Uterus (tissue), 3 donors: ENCODE measurements at regions not wholly inside any gene's neighbourhood (a gene's known extent, or its start where the extent isn't known, plus 50 kb on each side); places are given as distances from the start of the nearest gene placed in this dataset.

Source experiments
- DNase-seq, 2 donors: peaks; one replicate each; pipeline ENCODE4 v3.0.0-alpha.2; 2019 to 2020
- H3K27ac ChIP-seq, 2 donors: fragments of 200-600 bp; sonication (generic); 1 replicate in 1 of 2; 2 replicates in 1 of 2; pipeline ENCODE4 v1.5.1; 2016 to 2018
- H3K27me3 ChIP-seq, 2 donors: fragments of 200-600 bp; sonication (generic); one replicate each; pipeline ENCODE4 v1.5.1; 2018 to 2019; ENCODE audit warnings: control low read depth in 1 of 2
- H3K36me3 ChIP-seq, 2 donors: fragments of 200-600 bp; sonication (generic); one replicate each; pipeline ENCODE4 v1.5.1; 2019; ENCODE audit warnings: control low read depth in 1 of 2
- H3K4me1 ChIP-seq, 2 donors: fragments of 200-600 bp; sonication (generic); one replicate each; pipeline ENCODE4 v1.5.1; 2018 to 2019; ENCODE audit warnings: control low read depth in 1 of 2
- H3K4me3 ChIP-seq, 2 donors: fragments of 200-600 bp; sonication (generic); 1 replicate in 1 of 2; 2 replicates in 1 of 2; pipeline ENCODE4 v1.5.1; 2018 to 2019; ENCODE audit warnings: mild to moderate bottlenecking in 1 of 2
- H3K9me3 ChIP-seq, 2 donors: fragments of 200-600 bp; sonication (generic); one replicate each; pipeline ENCODE4 v1.5.1; 2019; ENCODE audit warnings: control low read depth in 1 of 2
- CTCF ChIP-seq, 4 experiments: fragments of 200-600 bp in 2 of 4; fragments of 450-650 bp in 2 of 4; sonication (generic) in 2 of 4; IDR thresholded peaks; one replicate each; pipeline ENCODE4 v1.5.1; 2016 to 2019; ENCODE audit warnings: antibody characterized with exemption in 4 of 4, mild to moderate bottlenecking in 2 of 4, moderate library complexity in 1 of 4
- POLR2A ChIP-seq, 2 donors: fragments of 450-650 bp; IDR thresholded peaks; one replicate each; pipeline ENCODE4 v1.6.1; 2016; ENCODE audit warnings: antibody characterized with exemption in 2 of 2, mild to moderate bottlenecking in 1 of 2, moderate library complexity in 1 of 2
- intact Hi-C: fragments of 100-400 bp; cut with DNase I; formaldehyde crosslinking; loops from one replicate; pipeline ENCODE4 v1.15.1; 2023; ENCODE audit warnings: low total_unique reads
- donor health status: DM: yes; HTN: yes; CAD: no.

GRCh38 chr6:98560841-98561240 lies 273.5 kb upstream of the POU3F2 start:
- H3K4me1 ChIP-seq = no peaks in the 10 kb centered on the region
- no peaks in the 10 kb centered on the region for H3K36me3 ChIP-seq
- H3K27me3 ChIP-seq = no peaks in the 10 kb centered on the region
- no peak overlapping the region for H3K27ac ChIP-seq
- TF ChIP-seq POLR2A (IDR thresholded peaks at IDR 0.05) (no peak), CTCF (IDR thresholded peaks at IDR 0.05) (no peak)
- no peak overlapping the region for H3K4me3 ChIP-seq
- no peaks in the 10 kb centered on the region for H3K9me3 ChIP-seq
- intact Hi-C loops = no loop called here
- no peak for DNase-seq

GRCh38 chr6:98566126-98566525 lies 268.2 kb upstream of the POU3F2 start:
- Histone ChIP-seq H3K9me3 (no peaks in the 10 kb centered on the region), H3K27ac (no peak overlapping the region), H3K36me3 (no peaks in the 10 kb centered on the region), H3K4me1 (no peaks in the 10 kb centered on the region), H3K27me3 (no peaks in the 10 kb centered on the region), H3K4me3 (no peak overlapping the region)
- TF ChIP-seq POLR2A (IDR thresholded peaks at IDR 0.05) (no peak), CTCF (IDR thresholded peaks at IDR 0.05) (no peak)
- intact Hi-C loops = no loop called here
- DNase-seq = no peak

- TF ChIP-seq POLR2A (IDR thresholded peaks at IDR 0.05) (no peak), CTCF (IDR thresholded peaks at IDR 0.05) (no peak)
- intact Hi-C loops = no loop called here
- no peak overlapping the region for H3K27ac ChIP-seq
- no peaks in the 10 kb centered on the region for H3K9me3 ChIP-seq
- no peak overlapping the region for H3K4me3 ChIP-seq
- no peaks in the 10 kb centered on the region for H3K36me3 ChIP-seq
- H3K4me1 ChIP-seq = no peaks in the 10 kb centered on the region
- H3K27me3 ChIP-seq = no peaks in the 10 kb centered on the region
- DNase-seq = no peak
Observed at GRCh38 chr6:98572579-98572978, 261.8 kb upstream of the POU3F2 start.

GRCh38 chr6:98574984-98575383 lies 259.4 kb upstream of the POU3F2 start:
- H3K9me3 ChIP-seq = no peaks in the 10 kb centered on the region
- no peak overlapping the region for H3K4me3 ChIP-seq
- intact Hi-C loops = no loop called here
- no peak for TF ChIP-seq POLR2A (IDR thresholded peaks at IDR 0.05)
- no peak for TF ChIP-seq CTCF (IDR thresholded peaks at IDR 0.05)
- H3K27me3 ChIP-seq = no peaks in the 10 kb centered on the region
- no peaks in the 10 kb centered on the region for H3K4me1 ChIP-seq
- H3K27ac ChIP-seq = no peak overlapping the region
- DNase-seq = no peak
- H3K36me3 ChIP-seq = no peaks in the 10 kb centered on the region

GRCh38 chr6:98576791-98577190 lies 257.6 kb upstream of the POU3F2 start:
- H3K27ac ChIP-seq = no peak overlapping the region
- no peaks in the 10 kb centered on the region for H3K36me3 ChIP-seq
- H3K9me3 ChIP-seq = no peaks in the 10 kb centered on the region
- H3K27me3 ChIP-seq = no peaks in the 10 kb centered on the region
- TF ChIP-seq CTCF (IDR thresholded peaks at IDR 0.05) (no peak), POLR2A (IDR thresholded peaks at IDR 0.05) (no peak)
- H3K4me3 ChIP-seq = no peak overlapping the region
- no peak for DNase-seq
- H3K4me1 ChIP-seq = no peaks in the 10 kb centered on the region
- intact Hi-C loops = no loop called here
